HepG2 (cell line): ENCODE measurements at regions not wholly inside any gene's neighbourhood (a gene's known extent, or its start where the extent isn't known, plus 50 kb on each side); places are given as distances from the start of the nearest gene placed in this dataset.

ENCODE experiments used
- ATAC-seq: fragments of 200-7000 bp; cut with Tn5 transposase; 3 replicates; pipeline ENCODE4 v1.9.1; 2020; ENCODE audit warnings: mild to moderate bottlenecking, moderate library complexity
- BruUV-seq: library from RNA; stranded (reverse); fragments of 400-500 nt; replicated peaks from 2 replicates; lab custom pipeline; 2021; lab: Mats Ljungman, UMichigan
- CTCF ChIA-PET: fragments of 300-600 bp; formaldehyde crosslinking; extraction: SDS; loops from one replicate; lab custom pipeline; 2021; ENCODE audit warnings: low total read pairs, inconsistent platforms, low intra/inter-chr PET ratio; lab: Yijun Ruan, JAX
- POLR2A ChIA-PET: fragments of 350-600 bp; sonication (Branson Sonifier 250); formaldehyde crosslinking; loops from one replicate; lab custom pipeline; 2020; ENCODE audit warnings: antibody characterized with exemption, inconsistent platforms; lab: Yijun Ruan, JAX
- DNase-seq: peaks from one replicate; pipeline ENCODE4 v3.0.0-alpha.2; 2015; ENCODE audit warnings: low spot score
- FAIRE-seq: peaks from 3 replicates; lab custom pipeline; 2011; peaks lifted over from hg19 to GRCh38; lab: Jason Lieb, UNC
- H2AFZ ChIP-seq: one replicate; pipeline ENCODE4 v1.6.1; 2011; ENCODE audit warnings: low read length, inconsistent platforms
- H3K27ac ChIP-seq: fragments of 300-600 bp; 3 replicates; pipeline ENCODE4 v1.8.0; 2011; ENCODE audit warnings: mixed run types, mild to moderate bottlenecking, mixed read lengths, low read length, inconsistent platforms; ENCODE audit not compliant: insufficient read depth; ENCODE audit errors: extremely low read length
- H3K27me3 ChIP-seq, 2 experiments: fragments of 200-600 bp in 1 of 2; 2 replicates in 1 of 2; 3 replicates in 1 of 2; pipeline versions ENCODE4 v1.6.0 to v1.8.0; 2011; ENCODE audit warnings: low read length in 2 of 2, mild to moderate bottlenecking in 2 of 2, moderate library complexity in 2 of 2, inconsistent platforms in 1 of 2; ENCODE audit not compliant: insufficient read depth in 2 of 2, control insufficient read depth in 1 of 2
- H3K36me3 ChIP-seq, 2 experiments: fragments of 200-600 bp in 1 of 2; replicated peaks in 1 of 2; 2 replicates in 1 of 2; 3 replicates in 1 of 2; pipeline versions ENCODE4 v1.5.1 to v1.8.0; 2011; ENCODE audit warnings: low read length in 2 of 2, inconsistent platforms in 1 of 2; ENCODE audit not compliant: insufficient read depth in 2 of 2, control insufficient read depth in 1 of 2
- H3K4me1 ChIP-seq: 2 replicates; pipeline ENCODE4 v1.5.1; 2012; ENCODE audit warnings: low read length, inconsistent platforms; ENCODE audit not compliant: insufficient read depth
- H3K4me2 ChIP-seq: 2 replicates; pipeline ENCODE4 v1.6.0; 2011; ENCODE audit warnings: low read depth, low read length, inconsistent platforms
- H3K4me3 ChIP-seq, 3 experiments: fragments of 200-600 bp in 1 of 3; sonication (generic), shearing (Covaris generic) in 1 of 3; replicated peaks in 1 of 3; 2 replicates each; pipeline ENCODE4 v1.5.1; 2011 to 2016; ENCODE audit warnings: low read length in 3 of 3, inconsistent platforms in 2 of 3, low read depth in 2 of 3, mild to moderate bottlenecking in 2 of 3, control low read depth in 1 of 3, mixed read lengths in 1 of 3; ENCODE audit not compliant: insufficient read depth in 1 of 3
- H3K79me2 ChIP-seq: one replicate; pipeline ENCODE4 v1.6.1; 2011; ENCODE audit warnings: low read length, inconsistent platforms; ENCODE audit not compliant: insufficient read depth
- H3K9ac ChIP-seq: 2 replicates; pipeline ENCODE4 v1.6.0; 2011; ENCODE audit warnings: mild to moderate bottlenecking, low read depth, low read length, inconsistent platforms; ENCODE audit not compliant: insufficient read depth
- H3K9me3 ChIP-seq: 2 replicates; pipeline ENCODE4 v1.5.1; 2012; ENCODE audit warnings: mild to moderate bottlenecking, low read length
- H4K20me1 ChIP-seq: 2 replicates; pipeline ENCODE4 v1.6.0; 2011; ENCODE audit warnings: inconsistent platforms, mild to moderate bottlenecking, low read length, moderate library complexity; ENCODE audit not compliant: insufficient read depth
- CTCF ChIP-seq: sonication (generic); formaldehyde crosslinking; IDR thresholded peaks from 2 replicates; pipeline ENCODE4 v1.5.0; 2020; ENCODE audit warnings: mild to moderate bottlenecking, missing genetic modification reagents, moderate library complexity
- GABPB1 ChIP-seq: IDR thresholded peaks from 2 replicates; pipeline ENCODE4 v1.6.1; 2016; ENCODE audit warnings: mild to moderate bottlenecking, missing genetic modification reagents, moderate library complexity, missing compliant biosample characterization
- KAT8 ChIP-seq: IDR thresholded peaks from 2 replicates; pipeline ENCODE4 v1.6.1; 2016; ENCODE audit warnings: missing genetic modification reagents, missing compliant biosample characterization
- MTF1 ChIP-seq: sonication (generic); formaldehyde crosslinking; IDR thresholded peaks from 2 replicates; pipeline ENCODE4 v1.5.0; 2020; ENCODE audit warnings: missing genetic modification reagents
- NKX3-1 ChIP-seq: sonication (generic); formaldehyde crosslinking; IDR thresholded peaks from 2 replicates; pipeline ENCODE4 v1.5.0; 2020; ENCODE audit warnings: missing genetic modification reagents
- PHF8 ChIP-seq: sonication (generic); formaldehyde crosslinking; IDR thresholded peaks from 2 replicates; pipeline ENCODE4 v1.5.0; 2020; ENCODE audit warnings: missing genetic modification reagents
- SNAPC2 ChIP-seq: sonication (generic); formaldehyde crosslinking; IDR thresholded peaks from 2 replicates; pipeline ENCODE4 v1.8.1; 2022; ENCODE audit warnings: mild to moderate bottlenecking, missing genetic modification reagents
- ZBTB20 ChIP-seq: sonication (generic); formaldehyde crosslinking; IDR thresholded peaks from 2 replicates; pipeline ENCODE4 v1.8.1; 2023; ENCODE audit warnings: missing genetic modification reagents, low read depth, mild to moderate bottlenecking, borderline replicate concordance
- WGBS: methylation state at CpG from one replicate; pipeline ENCODE4 v1.1.6; 2017; ENCODE audit warnings: low lambda C conversion rate; 5-methylcytosine and 5-hydroxymethylcytosine counted together
- in situ Hi-C: cut with HindIII; loops from 2 replicates; pipeline ENCODE4 v1.10.0; 2017; ENCODE audit warnings: low pct_unique_long_range_greater_than_20kb; ENCODE audit not compliant: extremely low pct_ligation_motif_present
- intact Hi-C: fragments of 100-400 bp; cut with micrococcal nuclease; formaldehyde crosslinking; loops from one replicate; pipeline ENCODE4 v1.10.0; 2022; ENCODE audit not compliant: unreplicated experiment
- TF ChIP-seq, protein P1 (sequence below): sonication (generic); formaldehyde crosslinking; IDR thresholded peaks from 2 replicates; pipeline ENCODE4 v1.4.0; 2020; ENCODE audit warnings: mild to moderate bottlenecking, missing genetic modification reagents

- no peak overlapping the region for H3K4me2 ChIP-seq
- POLR2A ChIA-PET, result no interaction called here
- FAIRE-seq, result no peak
- H3K4me1 ChIP-seq, result no peaks in the 10 kb centered on the region
- no peaks in the 10 kb centered on the region for H4K20me1 ChIP-seq
- intact Hi-C loops, result no loop called here
- H3K27ac ChIP-seq, result no peak overlapping the region
- H3K27me3 ChIP-seq, result peaks cover 1 to 17% of the 10 kb centered on the region in 2 experiments; a peak in 2 of 5 replicates
- TF ChIP-seq GABPB1 (CRISPR knock-in tag) (no peak), ZBTB20 (CRISPR knock-in tag) (no peak), NKX3-1 (CRISPR knock-in tag) (no peak), CTCF (CRISPR knock-in tag) (no peak), PHF8 (CRISPR knock-in tag) (no peak)
- TF ChIP-seq, all 625 proteins: peak for 0
- H3K4me3 ChIP-seq, result no peak overlapping the region
- no peak for DNase-seq
- H3K9me3 ChIP-seq, result no peaks in the 10 kb centered on the region
- no peak overlapping the region for H3K9ac ChIP-seq
- no peak for ATAC-seq
- in situ Hi-C loops, result no loop called here
- no peaks in the 10 kb centered on the region for H3K36me3 ChIP-seq
- H3K79me2 ChIP-seq, result no peaks in the 10 kb centered on the region
- 11% methylated on average over 9 of the region's 9 CpGs for WGBS
- CTCF ChIA-PET, result no interaction called here
- BruUV-seq, result no TSS peak
- no peak overlapping the region for H2AFZ ChIP-seq
Measured at GRCh38 chr22:27128461-27129085, 471.2 kb downstream of the MIAT start.

GRCh38 chr22:27129266-27129665 is 471.9 kb downstream of the MIAT start:
- Histone ChIP-seq H3K79me2 (no peaks in the 10 kb centered on the region), H2AFZ (no peak overlapping the region), H3K4me3 (no peak overlapping the region), H3K36me3 (no peaks in the 10 kb centered on the region), H3K9ac (no peak overlapping the region), H4K20me1 (no peaks in the 10 kb centered on the region), H3K9me3 (no peaks in the 10 kb centered on the region), H3K27me3 (peaks cover 1 to 23% of the 10 kb centered on the region in 2 experiments; a peak in 2 of 5 replicates), H3K4me2 (no peak overlapping the region), H3K4me1 (no peaks in the 10 kb centered on the region), H3K27ac (no peak overlapping the region)
- no peak for ATAC-seq
- BruUV-seq, result no TSS peak
- intact Hi-C loops, result no loop called here
- ChIA-PET CTCF (no interaction called here), POLR2A (no interaction called here)
- FAIRE-seq, result no peak
- WGBS, result 29% methylated on average over 2 of the region's 2 CpGs
- in situ Hi-C loops, result no loop called here
- DNase-seq, result no peak
- TF ChIP-seq SNAPC2 (no peak), KAT8 (no peak), MTF1 (CRISPR knock-in tag) (no peak)
- TF ChIP-seq, protein P1, sequence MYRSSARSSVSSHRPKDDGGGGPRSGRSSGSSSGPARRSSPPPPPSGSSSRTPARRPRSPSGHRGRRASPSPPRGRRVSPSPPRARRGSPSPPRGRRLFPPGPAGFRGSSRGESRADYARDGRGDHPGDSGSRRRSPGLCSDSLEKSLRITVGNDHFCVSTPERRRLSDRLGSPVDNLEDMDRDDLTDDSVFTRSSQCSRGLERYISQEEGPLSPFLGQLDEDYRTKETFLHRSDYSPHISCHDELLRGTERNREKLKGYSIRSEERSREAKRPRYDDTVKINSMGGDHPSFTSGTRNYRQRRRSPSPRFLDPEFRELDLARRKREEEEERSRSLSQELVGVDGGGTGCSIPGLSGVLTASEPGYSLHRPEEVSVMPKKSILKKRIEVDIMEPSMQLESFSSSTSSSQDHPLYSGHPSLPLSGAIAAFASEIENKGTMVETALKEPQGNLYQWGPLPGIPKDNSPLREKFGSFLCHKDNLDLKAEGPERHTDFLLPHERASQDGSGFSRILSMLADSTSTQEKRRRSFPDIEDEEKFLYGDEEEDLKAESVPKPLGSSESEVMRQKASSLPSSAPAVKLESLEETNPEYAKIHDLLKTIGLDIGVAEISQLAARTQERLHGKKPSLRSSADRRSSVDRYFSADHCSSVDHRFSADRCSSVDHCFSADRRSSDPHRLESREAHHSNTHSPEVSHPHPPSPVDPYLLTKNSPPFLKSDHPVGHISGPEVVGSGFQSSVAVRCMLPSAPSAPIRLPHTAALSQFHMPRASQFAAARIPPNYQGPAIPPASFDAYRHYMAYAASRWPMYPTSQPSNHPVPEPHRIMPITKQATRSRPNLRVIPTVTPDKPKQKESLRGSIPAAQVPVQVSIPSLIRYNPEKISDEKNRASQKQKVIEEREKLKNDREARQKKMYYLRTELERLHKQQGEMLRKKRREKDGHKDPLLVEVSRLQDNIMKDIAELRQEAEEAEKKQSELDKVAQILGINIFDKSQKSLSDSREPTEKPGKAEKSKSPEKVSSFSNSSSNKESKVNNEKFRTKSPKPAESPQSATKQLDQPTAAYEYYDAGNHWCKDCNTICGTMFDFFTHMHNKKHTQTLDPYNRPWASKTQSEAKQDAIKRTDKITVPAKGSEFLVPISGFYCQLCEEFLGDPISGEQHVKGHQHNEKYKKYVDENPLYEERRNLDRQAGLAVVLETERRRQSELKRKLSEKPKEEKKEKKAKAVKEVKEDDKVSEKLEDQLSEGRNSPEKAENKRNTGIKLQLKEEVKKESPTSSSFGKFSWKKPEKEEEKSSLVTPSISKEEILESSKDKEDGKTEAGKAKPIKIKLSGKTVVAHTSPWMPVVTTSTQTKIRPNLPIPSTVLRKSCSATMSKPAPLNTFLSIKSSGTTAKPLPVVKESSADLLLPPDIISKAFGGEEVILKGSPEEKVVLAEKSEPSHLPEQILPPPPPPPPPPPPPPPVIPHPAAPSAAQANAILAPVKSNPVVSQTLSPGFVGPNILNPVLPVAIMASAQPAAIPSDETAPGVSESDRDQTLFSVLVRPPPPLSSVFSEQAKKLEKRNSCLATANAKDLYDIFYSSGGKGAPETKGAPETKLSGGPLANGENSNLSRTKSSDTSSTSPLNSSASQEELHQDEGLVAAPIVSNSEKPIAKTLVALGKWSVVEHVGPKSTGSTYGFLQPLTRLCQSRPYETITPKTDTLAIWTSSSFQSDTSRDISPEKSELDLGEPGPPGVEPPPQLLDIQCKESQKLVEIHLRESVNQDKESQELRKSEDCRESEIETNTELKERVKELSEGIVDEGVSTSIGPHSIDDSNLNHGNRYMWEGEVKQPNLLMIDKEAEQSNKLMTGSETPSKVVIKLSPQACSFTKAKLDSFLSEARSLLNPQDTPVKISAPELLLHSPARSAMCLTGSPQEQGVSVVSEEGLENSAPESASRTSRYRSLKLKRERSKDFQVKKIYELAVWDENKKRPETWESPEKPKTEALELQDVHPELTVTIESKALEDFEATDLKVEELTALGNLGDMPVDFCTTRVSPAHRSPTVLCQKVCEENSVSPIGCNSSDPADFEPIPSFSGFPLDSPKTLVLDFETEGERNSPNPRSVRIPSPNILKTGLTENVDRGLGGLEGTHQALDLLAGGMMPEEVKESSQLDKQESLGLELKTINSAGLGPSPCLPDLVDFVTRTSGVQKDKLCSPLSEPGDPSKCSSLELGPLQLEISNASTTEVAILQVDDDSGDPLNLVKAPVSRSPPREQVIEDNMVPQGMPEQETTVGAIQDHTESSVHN (CRISPR knock-in tag), result no peak
